Thyroid gland (tissue), 4 donors: ENCODE measurements at regions not wholly inside any gene's neighbourhood (a gene's known extent, or its start where the extent isn't known, plus 50 kb on each side); places are given as distances from the start of the nearest gene placed in this dataset.

Experiments
- CTCF ChIP-seq, 6 experiments: fragments of 200-600 bp in 3 of 6; fragments of 450-650 bp in 3 of 6; sonication (generic) in 3 of 6; IDR thresholded peaks; one replicate each; pipeline ENCODE4 v1.5.1; 2016 to 2019; ENCODE audit warnings: antibody characterized with exemption in 6 of 6, mild to moderate bottlenecking in 2 of 6, inconsistent platforms in 1 of 6, moderate library complexity in 1 of 6
- POLR2A ChIP-seq, 2 donors: fragments of 450-650 bp; IDR thresholded peaks; one replicate each; pipeline ENCODE4 v1.6.1; 2017; ENCODE audit warnings: antibody characterized with exemption in 2 of 2, mild to moderate bottlenecking in 2 of 2, moderate library complexity in 1 of 2

GRCh38 chr6:82841309-82841708 lies 224.3 kb downstream of the UBE3D start:
- TF ChIP-seq CTCF (IDR thresholded peaks at IDR 0.05) = no peak
- no peak for TF ChIP-seq POLR2A (IDR thresholded peaks at IDR 0.05)
